Activated naive CD4-positive, alpha-beta T cell treated with anti-CD3 and anti-CD28 coated beads, Interleukin-2, amount 10 ng/mL, durations not matched to agents 7 days and 5 days (primary cell): ENCODE measurements at regions not wholly inside any gene's neighbourhood (a gene's known extent, or its start where the extent isn't known, plus 50 kb on each side); places are given as distances from the start of the nearest gene placed in this dataset.
"Not testable (repeated sequence)": the region's sequence is repeated elsewhere in the genome, so short reads cannot be mapped to it uniquely, and the experiment has no call there.

ENCODE experiments used
- CTCF ChIA-PET: fragments of 350-600 bp; sonication (Branson Sonifier 250); formaldehyde crosslinking; loops from one replicate; lab custom pipeline; 2021; ENCODE audit warnings: antibody characterized with exemption; lab: Charles Lee
- DNase-seq: peaks from one replicate; pipeline ENCODE4 v3.0.0-alpha.2; 2020
- H3K27ac Mint-ChIP-seq: one replicate; pipeline ENCODE4 v1.8.0; 2021; ENCODE audit warnings: mild to moderate bottlenecking, moderate library complexity, mixed read lengths
- H3K27me3 Mint-ChIP-seq: one replicate; pipeline ENCODE4 v1.8.0; 2021; ENCODE audit warnings: mild to moderate bottlenecking, mixed read lengths
- H3K36me3 Mint-ChIP-seq: one replicate; pipeline ENCODE4 v1.8.0; 2021; ENCODE audit warnings: mixed read lengths
- H3K4me1 Mint-ChIP-seq: one replicate; pipeline ENCODE4 v1.8.0; 2021; ENCODE audit warnings: mixed read lengths
- H3K4me3 Mint-ChIP-seq: one replicate; pipeline ENCODE4 v1.8.0; 2021; ENCODE audit warnings: mild to moderate bottlenecking, moderate library complexity, mixed read lengths
- H3K9me3 Mint-ChIP-seq: one replicate; pipeline ENCODE4 v1.8.0; 2021; ENCODE audit warnings: mixed read lengths

- Mint-ChIP-seq H3K36me3 (no peaks in the 10 kb centered on the region), H3K27me3 (no peaks in the 10 kb centered on the region), H3K27ac (no peak overlapping the region), H3K4me1 (no peaks in the 10 kb centered on the region), H3K4me3 (no peak overlapping the region), H3K9me3 (no peaks in the 10 kb centered on the region)
- CTCF ChIA-PET = no interaction called here
- DNase-seq = no peak
These were observed 52.2 kb upstream of the FAT1 start for GRCh38 chr4:186775902-186776301.

- no peak overlapping the region for H3K27ac Mint-ChIP-seq
- CTCF ChIA-PET = no interaction called here
- H3K9me3 Mint-ChIP-seq = no peaks in the 10 kb centered on the region
- H3K36me3 Mint-ChIP-seq = no peaks in the 10 kb centered on the region
- no peaks in the 10 kb centered on the region for H3K4me1 Mint-ChIP-seq
- no peaks in the 10 kb centered on the region for H3K27me3 Mint-ChIP-seq
- H3K4me3 Mint-ChIP-seq = no peak overlapping the region
- no peak for DNase-seq
These were observed 54.5 kb upstream of the FAT1 start for GRCh38 chr4:186778134-186778533.

DNA sequence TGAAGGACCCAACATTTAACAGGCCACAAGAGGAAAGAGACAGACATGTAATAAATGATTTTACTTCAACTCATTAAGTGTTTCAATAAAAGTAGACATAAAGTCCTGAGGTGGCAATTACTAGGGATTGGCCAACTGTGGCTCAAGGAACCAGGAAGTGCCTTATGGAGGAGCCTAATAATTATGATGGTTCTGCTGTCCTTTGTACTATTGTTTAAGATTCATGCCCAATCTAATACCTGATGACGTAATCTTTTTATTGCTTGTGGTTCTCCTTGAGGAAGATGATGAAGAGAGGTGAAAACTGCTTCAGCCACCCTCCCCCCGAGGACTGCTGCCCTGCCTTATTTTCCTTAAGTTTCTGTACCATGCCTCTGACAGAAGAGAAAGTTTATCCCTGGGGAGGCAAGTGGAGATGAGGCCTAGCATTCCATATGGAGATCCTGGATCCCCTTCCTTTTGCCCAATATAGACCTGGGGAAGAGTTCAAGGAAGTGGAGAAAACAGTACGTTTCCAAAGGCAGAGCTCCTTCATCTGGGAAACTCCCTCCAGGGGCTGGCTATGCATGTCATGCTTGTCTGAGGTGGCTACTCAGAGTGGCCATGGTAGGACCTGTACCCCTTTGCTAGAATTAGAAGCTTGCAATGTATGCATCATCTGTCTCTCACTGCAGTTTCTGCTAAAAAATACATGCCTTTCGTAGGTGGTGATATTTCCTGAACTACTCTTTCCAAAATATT is 56.8 kb upstream of the FAT1 start:
- CTCF ChIA-PET = no interaction called here
- DNase-seq = no peak
- peaks cover 2% of the 10 kb centered on the region for H3K9me3 Mint-ChIP-seq
- no peaks in the 10 kb centered on the region for H3K4me1 Mint-ChIP-seq
- no peaks in the 10 kb centered on the region for H3K27me3 Mint-ChIP-seq
- no peak overlapping the region for H3K4me3 Mint-ChIP-seq
- no peaks in the 10 kb centered on the region for H3K36me3 Mint-ChIP-seq
- H3K27ac Mint-ChIP-seq = no peak overlapping the region

DNA sequence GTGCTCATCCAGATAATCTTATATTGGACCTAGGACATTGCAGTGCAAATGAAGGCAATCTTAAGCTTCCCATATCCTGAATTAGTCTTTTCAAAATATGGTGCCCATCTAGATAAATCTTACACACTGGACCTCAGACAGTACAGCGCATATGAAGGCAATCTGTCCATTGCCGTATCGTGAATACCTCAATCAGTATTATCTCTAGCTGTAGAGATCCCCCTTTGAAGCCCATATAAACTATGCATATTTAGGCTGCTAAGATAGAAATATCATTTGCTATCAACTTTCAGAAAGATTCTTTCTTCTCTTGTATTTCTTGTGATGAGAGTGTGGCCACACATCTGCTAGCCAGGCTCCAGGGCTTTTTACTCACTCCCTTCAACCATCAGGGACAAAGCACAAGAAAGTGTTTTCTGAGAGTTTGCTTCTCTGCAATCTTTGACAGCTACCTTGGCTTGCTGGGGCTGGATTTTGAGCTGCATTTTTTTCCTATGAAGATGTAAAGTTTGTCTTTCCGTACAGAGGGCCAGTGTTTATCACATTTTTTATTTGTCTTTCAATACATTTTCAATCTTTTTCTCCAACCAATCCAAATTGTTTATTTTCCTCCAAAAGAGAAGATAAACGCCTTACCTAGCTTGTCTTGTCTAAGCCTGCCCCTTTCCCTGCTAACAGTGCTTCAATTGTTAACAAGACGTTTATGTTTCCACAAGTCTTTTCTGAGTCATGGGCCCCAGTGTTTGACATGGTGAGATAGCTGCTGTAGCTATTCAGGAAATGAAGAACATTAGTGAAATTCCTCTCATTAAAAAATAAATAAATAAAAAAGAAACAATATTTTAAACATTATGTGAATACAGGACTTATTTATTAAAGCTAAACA is 57.6 kb upstream of the FAT1 start:
- Mint-ChIP-seq H3K36me3 (no peaks in the 10 kb centered on the region), H3K9me3 (peaks cover 2% of the 10 kb centered on the region), H3K27ac (no peak overlapping the region), H3K4me3 (no peak overlapping the region), H3K27me3 (no peaks in the 10 kb centered on the region), H3K4me1 (no peaks in the 10 kb centered on the region)
- CTCF ChIA-PET = no interaction called here
- no peak for DNase-seq

- Mint-ChIP-seq H3K4me1 (no peaks in the 10 kb centered on the region), H3K27me3 (no peaks in the 10 kb centered on the region), H3K4me3 (no peak overlapping the region)
These were observed 58.6 kb upstream of the FAT1 start for GRCh38 chr4:186782302-186782701.

GRCh38 chr4:186787536-186787935 is 63.9 kb upstream of the FAT1 start:
- CTCF ChIA-PET = no interaction called here
- Mint-ChIP-seq H3K9me3 (peaks cover 2% of the 10 kb centered on the region), H3K27ac (no peak overlapping the region)

More at GRCh38 chr4:186782302-186782701, 58.6 kb upstream of the FAT1 start:
- H3K27ac Mint-ChIP-seq = no peak overlapping the region
- no peaks in the 10 kb centered on the region for H3K36me3 Mint-ChIP-seq
- no peak for DNase-seq
- H3K9me3 Mint-ChIP-seq = peaks cover 2% of the 10 kb centered on the region
- CTCF ChIA-PET = no interaction called here

DNA sequence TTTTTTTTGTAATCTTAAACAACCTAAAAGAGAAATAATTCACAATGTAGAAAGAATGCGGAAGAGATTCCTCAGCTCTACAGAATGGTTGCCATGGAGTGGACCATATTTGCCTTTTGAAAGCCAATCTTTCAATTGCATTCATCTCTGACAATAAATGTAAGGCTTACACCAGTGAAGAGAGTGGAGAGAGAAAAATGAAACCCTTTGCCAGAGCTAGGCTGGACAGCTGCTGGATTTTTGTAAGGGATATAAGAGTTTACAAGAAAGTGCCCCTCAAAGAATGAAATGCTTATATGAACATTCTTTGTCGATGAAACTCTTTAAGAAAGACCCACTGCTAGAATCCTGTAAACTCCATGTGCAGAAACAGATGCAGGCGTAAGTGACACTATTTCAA is 66.0 kb upstream of the FAT1 start:
- Mint-ChIP-seq H3K36me3 (no peaks in the 10 kb centered on the region), H3K4me1 (no peaks in the 10 kb centered on the region), H3K27ac (no peak overlapping the region), H3K27me3 (no peaks in the 10 kb centered on the region), H3K4me3 (no peak overlapping the region), H3K9me3 (peaks cover 6% of the 10 kb centered on the region)
- CTCF ChIA-PET = no interaction called here
- no peak for DNase-seq

More at GRCh38 chr4:186787536-186787935, 63.9 kb upstream of the FAT1 start:
- DNase-seq = no peak
- Mint-ChIP-seq H3K36me3 (no peaks in the 10 kb centered on the region), H3K27me3 (no peaks in the 10 kb centered on the region), H3K4me1 (no peaks in the 10 kb centered on the region), H3K4me3 (no peak overlapping the region)

- Mint-ChIP-seq H3K4me1 (no peaks in the 10 kb centered on the region), H3K36me3 (no peaks in the 10 kb centered on the region), H3K27ac (no peak overlapping the region), H3K4me3 (no peak overlapping the region), H3K27me3 (no peaks in the 10 kb centered on the region), H3K9me3 (peaks cover 6% of the 10 kb centered on the region)
- no peak for DNase-seq
- CTCF ChIA-PET = no interaction called here
These were observed 67.0 kb upstream of the FAT1 start for GRCh38 chr4:186790630-186791029.

GRCh38 chr4:186792728-186793366 is 69.2 kb upstream of the FAT1 start:
- Mint-ChIP-seq H3K4me1 (no peaks in the 10 kb centered on the region), H3K27ac (no peak overlapping the region), H3K4me3 (no peak overlapping the region), H3K27me3 (no peaks in the 10 kb centered on the region), H3K9me3 (peaks cover 10% of the 10 kb centered on the region), H3K36me3 (no peaks in the 10 kb centered on the region)
- DNase-seq = no peak
- CTCF ChIA-PET = no interaction called here

DNA sequence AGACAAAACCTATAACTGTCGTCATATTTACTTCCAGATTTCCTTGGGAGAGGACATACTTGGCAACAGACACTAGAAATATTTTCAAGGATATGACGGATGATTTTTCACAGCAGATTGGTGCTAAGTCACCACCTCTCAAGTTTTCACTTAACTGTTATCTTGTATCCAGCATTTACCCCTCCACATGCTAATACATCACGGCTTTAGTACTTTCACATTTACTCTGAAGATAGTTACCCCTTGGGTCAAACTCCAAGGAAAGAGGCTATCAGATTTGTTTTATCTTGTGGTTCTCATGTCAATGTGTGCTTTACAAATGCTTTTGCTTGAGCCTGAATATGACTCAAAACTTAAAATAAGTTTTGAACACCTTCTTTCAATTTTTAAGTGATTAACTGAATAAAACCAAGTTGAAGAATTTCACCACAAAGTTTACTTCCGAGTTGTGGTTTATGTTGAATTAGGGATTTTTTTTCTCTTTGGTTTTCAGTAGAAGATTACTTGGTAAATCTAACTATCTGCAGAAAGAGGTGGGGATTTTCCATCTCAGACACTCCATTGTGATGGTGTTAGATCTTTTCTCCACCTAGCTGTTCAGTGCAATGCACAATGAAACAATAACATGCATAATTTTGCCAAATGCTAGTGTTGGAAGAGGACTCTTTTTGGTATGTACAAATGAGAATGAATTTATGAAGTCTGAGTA is 75.4 kb upstream of the FAT1 start:
- Mint-ChIP-seq H3K27me3 (no peaks in the 10 kb centered on the region), H3K36me3 (no peaks in the 10 kb centered on the region), H3K9me3 (peaks cover 6% of the 10 kb centered on the region), H3K27ac (no peak overlapping the region), H3K4me3 (no peak overlapping the region), H3K4me1 (no peaks in the 10 kb centered on the region)
- DNase-seq = no peak
- CTCF ChIA-PET = interaction anchor here (0.8 kb wide), 1 partner anchor 64 kb away, joined by 3 read pairs; no protein-coding TSS in a partner anchor

DNA sequence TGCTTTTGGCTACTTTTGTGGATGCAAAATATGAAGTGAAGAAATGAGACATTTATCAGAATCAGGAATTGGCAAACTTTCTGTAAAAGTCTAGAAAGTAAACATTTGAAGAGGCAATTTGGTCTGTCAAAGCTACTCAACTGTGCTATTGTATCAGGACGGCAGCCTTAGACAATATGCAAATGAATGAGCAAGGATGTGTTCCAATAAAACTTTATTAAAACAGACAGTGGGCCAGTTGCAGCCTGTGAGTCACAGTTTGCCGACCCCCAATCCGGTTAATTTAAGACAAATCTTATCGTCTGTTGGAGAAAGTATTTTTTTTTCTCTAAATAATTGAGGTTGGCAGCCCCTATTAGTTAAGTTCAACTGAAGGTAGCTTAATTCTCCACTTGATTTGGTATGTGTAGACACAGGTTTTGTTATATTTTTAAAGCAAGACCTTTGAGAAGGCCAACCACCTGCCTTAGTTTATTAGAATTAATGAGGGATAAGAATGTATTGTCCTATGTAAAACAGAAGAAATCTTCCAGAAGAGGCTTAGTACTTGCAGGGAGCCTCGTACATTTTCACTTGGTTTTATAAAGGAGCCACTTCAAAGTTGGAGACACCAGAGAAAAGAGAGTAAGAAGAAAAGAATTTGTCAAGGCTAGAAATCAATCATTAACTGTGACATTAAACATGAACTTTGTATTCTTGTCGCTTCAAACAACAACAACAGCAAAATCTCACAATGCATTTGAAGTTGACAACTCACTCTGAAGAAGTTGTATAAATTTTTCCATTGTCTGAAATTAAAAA is 81.6 kb upstream of the FAT1 start:
- Mint-ChIP-seq H3K36me3 (no peaks in the 10 kb centered on the region), H3K4me1 (no peaks in the 10 kb centered on the region), H3K27ac (no peak overlapping the region), H3K27me3 (no peaks in the 10 kb centered on the region), H3K9me3 (no peaks in the 10 kb centered on the region), H3K4me3 (no peak overlapping the region)
- CTCF ChIA-PET = no interaction called here
- DNase-seq = no peak

- CTCF ChIA-PET, H3K27ac Mint-ChIP-seq, H3K4me1 Mint-ChIP-seq, H3K9me3 Mint-ChIP-seq, H3K27me3 Mint-ChIP-seq, DNase-seq, H3K36me3 Mint-ChIP-seq, H3K4me3 Mint-ChIP-seq: not testable (repeated sequence)
These were observed 82.3 kb upstream of the FAT1 start for GRCh38 chr4:186805917-186806316.

GRCh38 chr4:186806679-186807421 is 83.2 kb upstream of the FAT1 start:
- H3K9me3 Mint-ChIP-seq = no peaks in the 10 kb centered on the region
- no peaks in the 10 kb centered on the region for H3K27me3 Mint-ChIP-seq
- H3K4me3 Mint-ChIP-seq = no peak overlapping the region
- H3K36me3 Mint-ChIP-seq = no peaks in the 10 kb centered on the region
- CTCF ChIA-PET = no interaction called here
- H3K27ac Mint-ChIP-seq = no peak overlapping the region
- no peak for DNase-seq
- H3K4me1 Mint-ChIP-seq = no peaks in the 10 kb centered on the region
